ENCODE measurements at regions not wholly inside any gene's neighbourhood (a gene's known extent, or its start where the extent isn't known, plus 50 kb on each side); places are given as distances from the start of the nearest gene placed in this dataset.
"Not testable (repeated sequence)": the region's sequence is repeated elsewhere in the genome, so short reads cannot be mapped to it uniquely, and the experiment has no call there.

DNA sequence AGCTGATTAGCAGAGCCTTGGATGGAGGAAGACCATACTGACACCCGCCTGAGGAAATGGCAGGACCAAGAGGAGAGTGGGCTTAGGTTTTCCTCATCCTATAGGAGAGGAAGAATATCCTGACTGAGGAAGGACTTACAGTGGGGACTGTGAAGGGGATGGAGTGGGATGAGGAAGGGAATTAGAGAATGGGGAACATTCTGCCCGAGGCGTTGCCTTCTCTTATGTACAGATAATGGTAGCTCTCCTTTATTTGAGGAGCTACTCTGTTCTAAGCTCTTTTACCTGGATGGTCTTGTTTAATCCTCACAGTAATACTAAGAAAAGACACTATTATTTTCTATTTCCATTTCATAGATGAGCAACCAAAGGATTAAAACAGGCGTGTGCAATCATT is 56.0 kb downstream of the OLFML3 start:
- H3K27ac ChIP-seq: no peak overlapping the region
- no peaks in the 10 kb centered on the region for H3K36me3 ChIP-seq (ENCODE audit: insufficient read depth in 1 of 2, low read depth in 1 of 2)
- no peaks in the 10 kb centered on the region for H3K27me3 ChIP-seq (ENCODE audit: insufficient read depth in 3 of 3, low read length in 2 of 3)
- WGBS, 3 donors: 96 to 100% (median 97%) methylated on average over 4 of the region's 4 CpGs
- ATAC-seq: no peak
- TF ChIP-seq, protein P1, sequence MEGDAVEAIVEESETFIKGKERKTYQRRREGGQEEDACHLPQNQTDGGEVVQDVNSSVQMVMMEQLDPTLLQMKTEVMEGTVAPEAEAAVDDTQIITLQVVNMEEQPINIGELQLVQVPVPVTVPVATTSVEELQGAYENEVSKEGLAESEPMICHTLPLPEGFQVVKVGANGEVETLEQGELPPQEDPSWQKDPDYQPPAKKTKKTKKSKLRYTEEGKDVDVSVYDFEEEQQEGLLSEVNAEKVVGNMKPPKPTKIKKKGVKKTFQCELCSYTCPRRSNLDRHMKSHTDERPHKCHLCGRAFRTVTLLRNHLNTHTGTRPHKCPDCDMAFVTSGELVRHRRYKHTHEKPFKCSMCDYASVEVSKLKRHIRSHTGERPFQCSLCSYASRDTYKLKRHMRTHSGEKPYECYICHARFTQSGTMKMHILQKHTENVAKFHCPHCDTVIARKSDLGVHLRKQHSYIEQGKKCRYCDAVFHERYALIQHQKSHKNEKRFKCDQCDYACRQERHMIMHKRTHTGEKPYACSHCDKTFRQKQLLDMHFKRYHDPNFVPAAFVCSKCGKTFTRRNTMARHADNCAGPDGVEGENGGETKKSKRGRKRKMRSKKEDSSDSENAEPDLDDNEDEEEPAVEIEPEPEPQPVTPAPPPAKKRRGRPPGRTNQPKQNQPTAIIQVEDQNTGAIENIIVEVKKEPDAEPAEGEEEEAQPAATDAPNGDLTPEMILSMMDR (IDR thresholded peaks at IDR 0.05): no peak
- no peak overlapping the region for H3K4me3 ChIP-seq
- peaks cover 16% of the 10 kb centered on the region for H3K4me1 ChIP-seq
- H3K9me3 ChIP-seq: no peaks in the 10 kb centered on the region
- DNase-seq: no peak
- intact Hi-C loops (cut with DNase I): loop anchor here in 1 of 2 donors (10.0 kb wide), 1 partner anchor 119 kb away; the partner anchor contains the start of gene SYT6

DNA sequence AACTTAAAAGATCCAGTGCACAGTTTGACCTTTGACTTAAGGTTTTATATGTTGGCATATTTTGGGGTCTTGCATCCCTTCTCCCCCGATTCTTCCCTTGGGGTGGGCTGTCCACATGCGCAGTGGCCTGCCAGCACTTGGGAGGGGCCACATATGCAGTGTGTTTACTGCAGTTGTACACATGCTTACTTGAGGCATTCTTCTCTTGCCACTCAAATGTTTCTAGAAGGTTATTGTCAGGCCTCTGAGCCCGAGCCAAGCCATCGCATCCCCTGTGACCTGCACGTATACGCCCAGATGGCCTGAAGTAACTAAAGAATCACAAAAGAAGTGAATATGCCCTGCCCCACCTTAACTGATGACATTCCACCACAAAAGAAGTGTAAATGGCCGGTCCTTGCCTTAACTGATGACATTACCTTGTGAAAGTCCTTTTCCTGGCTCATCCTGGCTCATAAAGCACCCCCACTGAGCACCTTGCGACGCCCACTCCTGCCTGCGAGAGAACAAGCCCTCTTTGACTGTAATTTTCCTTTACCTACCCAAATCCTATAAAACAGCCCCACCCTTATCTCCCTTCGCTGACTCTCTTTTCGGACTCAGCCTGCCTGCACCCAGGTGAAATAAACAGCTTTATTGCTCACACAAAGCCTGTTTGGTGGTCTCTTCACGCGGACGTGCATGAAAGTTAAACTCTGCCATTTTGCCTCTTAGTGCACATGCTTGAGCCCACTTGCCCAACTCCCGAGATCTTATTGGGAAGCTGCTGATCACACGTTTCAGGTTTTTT is 57.8 kb downstream of the OLFML3 start:
- H3K4me3 ChIP-seq; ATAC-seq; H3K9me3 ChIP-seq; H3K27ac ChIP-seq; H3K27me3 ChIP-seq (ENCODE audit: insufficient read depth in 3 of 3, low read length in 2 of 3); DNase-seq; H3K36me3 ChIP-seq (ENCODE audit: insufficient read depth in 1 of 2, low read depth in 1 of 2): not testable (repeated sequence)
- WGBS, 3 donors: 79 to 83% (median 83%) methylated on average over 15 to 17 of the region's 17 CpGs
- intact Hi-C loops (cut with DNase I): loop anchor here in 1 of 2 donors (10.0 kb wide), 1 partner anchor 118 kb away; the partner anchor contains the start of gene SYT6
- H3K4me1 ChIP-seq: peaks cover 16% of the 10 kb centered on the region

DNA sequence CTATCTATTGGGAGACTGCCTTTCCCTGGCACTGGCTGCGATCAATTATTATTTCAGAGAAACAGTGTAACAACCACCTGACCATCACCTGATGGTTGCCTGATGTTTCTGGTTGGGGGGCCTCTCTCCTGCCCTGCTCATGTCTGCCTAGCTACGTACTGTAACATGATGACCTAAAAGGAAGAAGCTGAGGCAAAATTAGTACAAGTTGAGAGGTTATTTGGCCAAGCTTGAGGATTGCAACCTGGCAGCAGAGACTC is 58.3 kb downstream of the OLFML3 start:
- intact Hi-C loops (cut with DNase I): loop anchor here in 1 of 2 donors (10.0 kb wide), 1 partner anchor 117 kb away; the partner anchor contains the start of gene SYT6
- Histone ChIP-seq H3K4me1 (peaks cover 10% of the 10 kb centered on the region), H3K36me3 (ENCODE audit: insufficient read depth in 1 of 2, low read depth in 1 of 2) (no peaks in the 10 kb centered on the region), H3K9me3 (no peaks in the 10 kb centered on the region), H3K27me3 (ENCODE audit: insufficient read depth in 3 of 3, low read length in 2 of 3) (no peaks in the 10 kb centered on the region), H3K27ac (no peak overlapping the region), H3K4me3 (no peak overlapping the region)
- no peak for ATAC-seq
- 73 to 97% (median 77%) methylated on average over 2 of the region's 2 CpGs for WGBS, 3 donors
- DNase-seq: no peak
- TF ChIP-seq, protein P1 (IDR thresholded peaks at IDR 0.05): no peak

DNA sequence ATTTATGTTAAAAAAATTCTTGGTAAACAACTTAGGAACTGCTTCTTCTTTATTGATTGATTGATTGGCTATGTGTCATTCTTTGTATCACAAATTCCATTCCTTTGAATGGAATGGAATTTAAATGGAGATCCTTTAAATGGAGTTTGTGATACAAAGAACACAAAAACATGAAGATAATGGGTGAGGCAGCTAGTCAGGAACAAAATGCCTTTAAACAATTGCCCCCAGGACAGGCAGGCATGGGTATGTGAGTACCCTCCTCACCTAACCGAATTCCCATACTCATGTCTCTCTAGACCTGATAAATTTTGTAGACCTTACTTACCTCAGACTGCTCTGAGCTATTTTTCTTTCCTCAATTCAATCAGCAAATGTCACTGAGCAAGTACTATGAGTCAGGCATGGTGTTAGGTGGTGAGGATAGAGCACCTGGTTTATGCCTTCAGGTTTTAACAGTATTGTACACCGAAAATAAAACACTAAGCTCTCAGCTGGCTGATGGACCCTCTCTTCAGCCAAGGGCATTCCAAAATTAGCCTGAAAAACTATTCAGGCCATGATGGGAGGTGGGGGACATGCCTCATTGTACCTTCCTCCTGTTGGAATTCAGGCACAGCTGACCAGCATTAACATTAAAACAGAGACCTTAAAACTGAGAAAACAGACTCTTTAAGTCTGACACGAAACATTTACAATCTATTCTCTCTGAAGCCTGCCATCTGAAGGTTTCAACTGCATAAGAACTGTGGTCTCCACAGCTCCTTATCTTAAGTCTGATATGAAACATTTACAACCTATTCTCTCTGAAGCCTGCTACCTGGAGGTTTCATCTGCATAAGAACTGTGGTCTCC is 58.9 kb downstream of the OLFML3 start:
- no peak overlapping the region for H3K4me3 ChIP-seq
- no peaks in the 10 kb centered on the region for H3K36me3 ChIP-seq (ENCODE audit: insufficient read depth in 1 of 2, low read depth in 1 of 2)
- no peaks in the 10 kb centered on the region for H3K9me3 ChIP-seq
- intact Hi-C loops (cut with DNase I): loop anchor here in 1 of 2 donors (10.0 kb wide), 1 partner anchor 117 kb away; the partner anchor contains the start of gene SYT6
- DNase-seq (no peak), ATAC-seq (no peak)
- TF ChIP-seq, protein P1 (IDR thresholded peaks at IDR 0.05): no peak
- WGBS, 3 donors: 69 to 73% (median 71%) methylated on average over 3 of the region's 3 CpGs
- no peaks in the 10 kb centered on the region for H3K27me3 ChIP-seq (ENCODE audit: insufficient read depth in 3 of 3, low read length in 2 of 3)
- H3K27ac ChIP-seq: no peak overlapping the region
- H3K4me1 ChIP-seq: peaks cover 4% of the 10 kb centered on the region
